ENCODE measurements at regions not wholly inside any gene's neighbourhood (a gene's known extent, or its start where the extent isn't known, plus 50 kb on each side); places are given as distances from the start of the nearest gene placed in this dataset.
"Not testable (repeated sequence)": the region's sequence is repeated elsewhere in the genome, so short reads cannot be mapped to it uniquely, and the experiment has no call there.

- Histone ChIP-seq H3K36me3 (no peaks in the 10 kb centered on the region), H3K4me3 (no peak overlapping the region), H3K4me1 (no peaks in the 10 kb centered on the region), H3K27me3 (no peaks in the 10 kb centered on the region), H3K9me3 (no peaks in the 10 kb centered on the region), H3K27ac (no peak overlapping the region)
- no peak for TF ChIP-seq POLR2A (IDR thresholded peaks at IDR 0.05)
- no peak for TF ChIP-seq CTCF (IDR thresholded peaks at IDR 0.05)
- DNase-seq = no peak
Measured at GRCh38 chr1:103283371-103283770, 175.0 kb upstream of the COL11A1 start.

- no peaks in the 10 kb centered on the region for H3K27me3 ChIP-seq
- H3K4me3 ChIP-seq = no peak overlapping the region
- H3K4me1 ChIP-seq = no peaks in the 10 kb centered on the region
- H3K36me3 ChIP-seq = no peaks in the 10 kb centered on the region
- no peak overlapping the region for H3K27ac ChIP-seq
- no peaks in the 10 kb centered on the region for H3K9me3 ChIP-seq
- DNase-seq = no peak
- no peak for TF ChIP-seq CTCF (IDR thresholded peaks at IDR 0.05)
- no peak for TF ChIP-seq POLR2A (IDR thresholded peaks at IDR 0.05)
Measured at GRCh38 chr1:103275725-103276124, 167.4 kb upstream of the COL11A1 start.

- TF ChIP-seq CTCF (IDR thresholded peaks at IDR 0.05) = no peak
- TF ChIP-seq POLR2A (IDR thresholded peaks at IDR 0.05) = no peak
- H3K27ac ChIP-seq = no peak overlapping the region
Measured at GRCh38 chr1:103274886-103275285, 166.6 kb upstream of the COL11A1 start.

GRCh38 chr1:103273106-103273505, 164.8 kb upstream of the COL11A1 start:
- no peak for DNase-seq
- no peaks in the 10 kb centered on the region for H3K4me1 ChIP-seq
- H3K9me3 ChIP-seq = no peaks in the 10 kb centered on the region
- no peak overlapping the region for H3K27ac ChIP-seq
- H3K27me3 ChIP-seq = no peaks in the 10 kb centered on the region
- no peak for TF ChIP-seq POLR2A (IDR thresholded peaks at IDR 0.05)
- no peak for TF ChIP-seq CTCF (IDR thresholded peaks at IDR 0.05)
- no peak overlapping the region for H3K4me3 ChIP-seq
- no peaks in the 10 kb centered on the region for H3K36me3 ChIP-seq

More at GRCh38 chr1:103274886-103275285, 166.6 kb upstream of the COL11A1 start:
- H3K9me3 ChIP-seq = no peaks in the 10 kb centered on the region
- no peak for DNase-seq
- H3K4me3 ChIP-seq = no peak overlapping the region
- no peaks in the 10 kb centered on the region for H3K36me3 ChIP-seq
- no peaks in the 10 kb centered on the region for H3K4me1 ChIP-seq
- H3K27me3 ChIP-seq = no peaks in the 10 kb centered on the region

- H3K9me3 ChIP-seq, DNase-seq, H3K27me3 ChIP-seq, H3K4me3 ChIP-seq, H3K27ac ChIP-seq, H3K36me3 ChIP-seq, H3K4me1 ChIP-seq: not testable (repeated sequence)
Measured at GRCh38 chr1:103271471-103271870, 163.1 kb upstream of the COL11A1 start.

GRCh38 chr1:103267893-103268292, 159.6 kb upstream of the COL11A1 start:
- Histone ChIP-seq H3K27me3 (no peaks in the 10 kb centered on the region), H3K4me1 (no peaks in the 10 kb centered on the region), H3K4me3 (no peak overlapping the region), H3K27ac (no peak overlapping the region), H3K9me3 (no peaks in the 10 kb centered on the region), H3K36me3 (no peaks in the 10 kb centered on the region)
- TF ChIP-seq POLR2A (IDR thresholded peaks at IDR 0.05) (no peak), CTCF (IDR thresholded peaks at IDR 0.05) (no peak)
- no peak for DNase-seq

Measured in Peyer's patch (tissue), 4 donors.